ENCODE measurements at regions not wholly inside any gene's neighbourhood (a gene's known extent, or its start where the extent isn't known, plus 50 kb on each side); places are given as distances from the start of the nearest gene placed in this dataset.

DNA sequence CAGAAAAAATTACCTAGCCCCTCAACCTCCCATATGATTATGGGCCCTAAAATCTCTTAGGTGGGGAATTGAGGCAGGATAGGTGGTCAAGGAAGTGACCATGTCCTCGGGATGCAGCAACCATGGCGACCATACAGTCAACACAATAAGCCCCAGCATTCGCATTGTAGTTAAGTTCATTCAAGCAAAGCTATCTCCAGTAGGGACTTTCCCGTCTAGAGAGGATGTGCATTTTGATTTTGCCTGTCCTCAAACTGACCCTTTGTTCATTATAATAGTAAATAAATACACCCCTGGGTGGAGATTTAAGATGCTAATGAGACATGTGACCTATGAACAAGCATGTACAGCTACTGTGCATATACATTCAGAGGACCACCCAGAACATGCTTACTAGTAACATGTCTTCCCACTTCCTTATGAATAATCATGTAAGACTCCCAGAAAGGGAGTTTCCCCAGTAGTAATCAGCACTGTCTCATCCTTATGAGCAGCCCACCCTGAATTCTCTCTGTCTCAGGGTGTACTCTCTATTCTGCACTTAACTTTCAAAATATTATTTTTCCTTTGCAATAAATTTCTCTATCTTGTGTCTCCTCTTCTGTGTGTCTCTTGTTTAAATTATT lies 74.3 kb downstream of the NUDT11 start:
- ATAC-seq (no peak), FAIRE-seq (no peak), DNase-seq (ENCODE audit: low spot score) (no peak)
- Histone ChIP-seq H4K20me1 (ENCODE audit: insufficient read depth, low read length) (no peaks in the 10 kb centered on the region), H2AFZ (ENCODE audit: low read length) (no peak overlapping the region), H3K9me3 (ENCODE audit: low read length) (no peaks in the 10 kb centered on the region), H3K4me3 (replicated peaks in 1 of 3; ENCODE audit: insufficient read depth in 1 of 3, low read depth in 2 of 3, low read length in 3 of 3) (no peak overlapping the region), H3K9ac (ENCODE audit: insufficient read depth, low read depth, low read length) (no peak overlapping the region), H3K4me2 (ENCODE audit: low read depth, low read length) (no peak overlapping the region), H3K27ac (ENCODE audit: extremely low read length, insufficient read depth, low read length) (no peak overlapping the region), H3K79me2 (ENCODE audit: insufficient read depth, low read length) (no peaks in the 10 kb centered on the region), H3K4me1 (ENCODE audit: insufficient read depth, low read length) (no peaks in the 10 kb centered on the region), H3K36me3 (replicated peaks in 1 of 2; ENCODE audit: control insufficient read depth in 1 of 2, insufficient read depth in 2 of 2, low read length in 2 of 2) (no peaks in the 10 kb centered on the region), H3K27me3 (ENCODE audit: control insufficient read depth in 1 of 2, insufficient read depth in 2 of 2, low read length in 2 of 2) (no peaks in the 10 kb centered on the region)
- no CpG with 5 or more reads among the region's 4 CpGs for WGBS (ENCODE audit: low lambda C conversion rate)
- no TSS peak for BruUV-seq (replicated peaks)
- in situ Hi-C loops (cut with HindIII; ENCODE audit: extremely low pct_ligation_motif_present, low pct_unique_long_range_greater_than_20kb) = no loop called here
- CTCF ChIA-PET (ENCODE audit: low intra/inter-chr PET ratio, low total read pairs) = no interaction called here
- intact Hi-C loops (cut with micrococcal nuclease; ENCODE audit: unreplicated experiment) = loop anchor here (2.0 kb wide), 1 partner anchor 85 kb away; no protein-coding TSS in a partner anchor
- POLR2A ChIA-PET = no interaction called here
- TF ChIP-seq SOX13 (IDR thresholded peaks at IDR 0.05) (no peak), SOX13 (CRISPR knock-in tag; conservative IDR thresholded peaks at IDR 0.05 in 1 of 2, IDR thresholded peaks at IDR 0.05 in 1 of 2) (no peak), TRIM24 (CRISPR knock-in tag; IDR thresholded peaks at IDR 0.05) (no peak), ZNF354B (CRISPR knock-in tag; IDR thresholded peaks at IDR 0.05) (no peak), TEAD2 (CRISPR knock-in tag; IDR thresholded peaks at IDR 0.05) (no peak), ARNT (IDR thresholded peaks at IDR 0.05) (no peak), NFIB (CRISPR knock-in tag; IDR thresholded peaks at IDR 0.05; ENCODE audit: borderline replicate concordance) (no peak), YY1 (IDR thresholded peaks at IDR 0.05; ENCODE audit: insufficient read depth, insufficient replicate concordance, low read depth, low read length) (no peak), CBX5 (CRISPR knock-in tag; IDR thresholded peaks at IDR 0.05; ENCODE audit: borderline replicate concordance) (no peak), MAFK (conservative IDR thresholded peaks at IDR 0.05 in 1 of 2, IDR thresholded peaks at IDR 0.05 in 1 of 2; ENCODE audit: low read length in 2 of 2) (no peak), ELF4 (CRISPR knock-in tag; IDR thresholded peaks at IDR 0.05; ENCODE audit: borderline replicate concordance) (no peak), ZNF460 (CRISPR knock-in tag; IDR thresholded peaks at IDR 0.05; ENCODE audit: borderline replicate concordance) (no peak), ETV6 (CRISPR knock-in tag; conservative IDR thresholded peaks at IDR 0.05) (no peak), ZNF598 (CRISPR knock-in tag; IDR thresholded peaks at IDR 0.05; ENCODE audit: borderline replicate concordance) (no peak)
- TF ChIP-seq, protein P1, sequence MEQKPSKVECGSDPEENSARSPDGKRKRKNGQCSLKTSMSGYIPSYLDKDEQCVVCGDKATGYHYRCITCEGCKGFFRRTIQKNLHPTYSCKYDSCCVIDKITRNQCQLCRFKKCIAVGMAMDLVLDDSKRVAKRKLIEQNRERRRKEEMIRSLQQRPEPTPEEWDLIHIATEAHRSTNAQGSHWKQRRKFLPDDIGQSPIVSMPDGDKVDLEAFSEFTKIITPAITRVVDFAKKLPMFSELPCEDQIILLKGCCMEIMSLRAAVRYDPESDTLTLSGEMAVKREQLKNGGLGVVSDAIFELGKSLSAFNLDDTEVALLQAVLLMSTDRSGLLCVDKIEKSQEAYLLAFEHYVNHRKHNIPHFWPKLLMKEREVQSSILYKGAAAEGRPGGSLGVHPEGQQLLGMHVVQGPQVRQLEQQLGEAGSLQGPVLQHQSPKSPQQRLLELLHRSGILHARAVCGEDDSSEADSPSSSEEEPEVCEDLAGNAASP (CRISPR knock-in tag; IDR thresholded peaks at IDR 0.05; ENCODE audit: borderline replicate concordance) = no peak
